ENCODE measurements at regions not wholly inside any gene's neighbourhood (a gene's known extent, or its start where the extent isn't known, plus 50 kb on each side); places are given as distances from the start of the nearest gene placed in this dataset.
"Not testable (repeated sequence)": the region's sequence is repeated elsewhere in the genome, so short reads cannot be mapped to it uniquely, and the experiment has no call there.

- no peak for DNase-seq (ENCODE audit: low read depth)
- no peak overlapping the region for H3K4me3 ChIP-seq (ENCODE audit: low read depth, low read length)
- no peak for TF ChIP-seq CTCF (IDR thresholded peaks at IDR 0.05; ENCODE audit: insufficient read depth, low read depth, low read length, missing control alignments)
Measured at GRCh38 chr12:59317598-59317997, 278.2 kb upstream of the SLC16A7 start.

GRCh38 chr12:59316938-59317337 lies 278.9 kb upstream of the SLC16A7 start:
- H3K4me3 ChIP-seq (ENCODE audit: low read depth, low read length): no peak overlapping the region
- no peak for TF ChIP-seq CTCF (IDR thresholded peaks at IDR 0.05; ENCODE audit: insufficient read depth, low read depth, low read length, missing control alignments)
- DNase-seq (ENCODE audit: low read depth): no peak

GRCh38 chr12:59316354-59316753 lies 279.5 kb upstream of the SLC16A7 start:
- H3K4me3 ChIP-seq (ENCODE audit: low read depth, low read length); DNase-seq (ENCODE audit: low read depth): not testable (repeated sequence)

- DNase-seq (ENCODE audit: low read depth): no peak
- no peak for TF ChIP-seq CTCF (IDR thresholded peaks at IDR 0.05; ENCODE audit: insufficient read depth, low read depth, low read length, missing control alignments)
- no peak overlapping the region for H3K4me3 ChIP-seq (ENCODE audit: low read depth, low read length)
Measured at GRCh38 chr12:59314209-59314608, 281.6 kb upstream of the SLC16A7 start.

GRCh38 chr12:59304077-59304721 lies 291.6 kb upstream of the SLC16A7 start:
- H3K4me3 ChIP-seq (ENCODE audit: low read depth, low read length): no peak overlapping the region
- no peak for TF ChIP-seq CTCF (IDR thresholded peaks at IDR 0.05; ENCODE audit: insufficient read depth, low read depth, low read length, missing control alignments)
- DNase-seq (ENCODE audit: low read depth): no peak

DNA sequence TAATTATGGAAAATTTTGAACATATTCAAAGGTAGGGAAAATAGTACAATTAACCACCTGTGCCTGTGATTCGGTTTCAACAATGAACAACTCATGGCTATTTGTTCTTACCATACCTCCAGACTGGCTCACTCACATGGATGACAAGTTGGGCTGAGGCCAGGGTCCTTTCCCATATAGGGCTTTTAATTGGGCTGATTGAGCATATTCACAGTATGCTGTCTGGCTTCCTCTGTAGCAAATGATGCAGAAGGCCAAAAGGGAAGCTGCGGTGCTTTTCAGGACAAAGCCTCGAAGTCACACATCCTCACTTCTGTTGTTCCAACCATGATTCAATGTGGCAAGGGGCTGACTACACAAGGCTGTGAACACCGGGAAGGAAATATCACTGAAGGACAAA lies 297.5 kb upstream of the SLC16A7 start:
- no peak for DNase-seq (ENCODE audit: low read depth)
- TF ChIP-seq CTCF (IDR thresholded peaks at IDR 0.05; ENCODE audit: insufficient read depth, low read depth, low read length, missing control alignments): no peak
- H3K4me3 ChIP-seq (ENCODE audit: low read depth, low read length): no peak overlapping the region

- H3K4me3 ChIP-seq (ENCODE audit: low read depth, low read length): no peak overlapping the region
- TF ChIP-seq CTCF (IDR thresholded peaks at IDR 0.05; ENCODE audit: insufficient read depth, low read depth, low read length, missing control alignments): no peak
- DNase-seq (ENCODE audit: low read depth): no peak
Measured at GRCh38 chr12:59294221-59294620, 301.6 kb upstream of the SLC16A7 start.

All from GM12865 (cell line).